ENCODE measurements at regions not wholly inside any gene's neighbourhood (a gene's known extent, or its start where the extent isn't known, plus 50 kb on each side); places are given as distances from the start of the nearest gene placed in this dataset.

GRCh38 chr12:90275088-90275487, 566.5 kb upstream of the ATP2B1 start:
- H3K4me3 ChIP-seq: no peak overlapping the region
- H3K27ac ChIP-seq: no peak overlapping the region
- H3K9ac ChIP-seq (ENCODE audit: insufficient read length): no peak overlapping the region
- no peaks in the 10 kb centered on the region for H3K9me3 ChIP-seq (ENCODE audit: low read depth, low read length)
- no peak for DNase-seq (ENCODE audit: low read depth, low spot score)
- TF ChIP-seq EZH2 (IDR thresholded peaks at IDR 0.05): no peak
- TF ChIP-seq FOXP2 (optimal IDR thresholded peaks at IDR 0.05; ENCODE audit: control extremely low read depth, extremely low read length, insufficient read depth): no peak
- no peak for TF ChIP-seq POLR2AphosphoS5 (IDR thresholded peaks at IDR 0.05; ENCODE audit: borderline replicate concordance, low read depth, low read length)
- no peaks in the 10 kb centered on the region for H3K36me3 ChIP-seq (ENCODE audit: insufficient read depth, low read length)

GRCh38 chr12:90274407-90274806, 565.8 kb upstream of the ATP2B1 start:
- no peak for DNase-seq (ENCODE audit: low read depth, low spot score)
- Histone ChIP-seq H3K4me3 (no peak overlapping the region), H3K9ac (ENCODE audit: insufficient read length) (no peak overlapping the region), H3K9me3 (ENCODE audit: low read depth, low read length) (no peaks in the 10 kb centered on the region), H3K36me3 (ENCODE audit: insufficient read depth, low read length) (no peaks in the 10 kb centered on the region), H3K27ac (no peak overlapping the region)
- TF ChIP-seq FOXP2 (optimal IDR thresholded peaks at IDR 0.05; ENCODE audit: control extremely low read depth, extremely low read length, insufficient read depth) (no peak), EZH2 (IDR thresholded peaks at IDR 0.05) (no peak), POLR2AphosphoS5 (IDR thresholded peaks at IDR 0.05; ENCODE audit: borderline replicate concordance, low read depth, low read length) (no peak)

GRCh38 chr12:90268574-90268973, 559.9 kb upstream of the ATP2B1 start:
- DNase-seq (ENCODE audit: low read depth, low spot score): no peak

GRCh38 chr12:90262251-90262650, 553.6 kb upstream of the ATP2B1 start:
- Histone ChIP-seq H3K27ac (no peak overlapping the region), H3K9me3 (ENCODE audit: low read depth, low read length) (no peaks in the 10 kb centered on the region)
- no peak for DNase-seq (ENCODE audit: low read depth, low spot score)

More at GRCh38 chr12:90268574-90268973, 559.9 kb upstream of the ATP2B1 start:
- no peak overlapping the region for H3K27ac ChIP-seq
- H3K9ac ChIP-seq (ENCODE audit: insufficient read length): no peak overlapping the region
- no peaks in the 10 kb centered on the region for H3K9me3 ChIP-seq (ENCODE audit: low read depth, low read length)
- H3K36me3 ChIP-seq (ENCODE audit: insufficient read depth, low read length): no peaks in the 10 kb centered on the region
- no peak overlapping the region for H3K4me3 ChIP-seq
- TF ChIP-seq POLR2AphosphoS5 (IDR thresholded peaks at IDR 0.05; ENCODE audit: borderline replicate concordance, low read depth, low read length) (no peak), FOXP2 (optimal IDR thresholded peaks at IDR 0.05; ENCODE audit: control extremely low read depth, extremely low read length, insufficient read depth) (no peak), EZH2 (IDR thresholded peaks at IDR 0.05) (no peak)

GRCh38 chr12:90261283-90261682, 552.6 kb upstream of the ATP2B1 start:
- H3K27ac ChIP-seq: no peak overlapping the region
- no peaks in the 10 kb centered on the region for H3K9me3 ChIP-seq (ENCODE audit: low read depth, low read length)
- H3K36me3 ChIP-seq (ENCODE audit: insufficient read depth, low read length): no peaks in the 10 kb centered on the region
- no peak overlapping the region for H3K4me3 ChIP-seq
- DNase-seq (ENCODE audit: low read depth, low spot score): no peak
- TF ChIP-seq FOXP2 (optimal IDR thresholded peaks at IDR 0.05; ENCODE audit: control extremely low read depth, extremely low read length, insufficient read depth) (no peak), EZH2 (IDR thresholded peaks at IDR 0.05) (no peak), POLR2AphosphoS5 (IDR thresholded peaks at IDR 0.05; ENCODE audit: borderline replicate concordance, low read depth, low read length) (no peak)
- no peak overlapping the region for H3K9ac ChIP-seq (ENCODE audit: insufficient read length)

More at GRCh38 chr12:90262251-90262650, 553.6 kb upstream of the ATP2B1 start:
- Histone ChIP-seq H3K9ac (ENCODE audit: insufficient read length) (no peak overlapping the region), H3K36me3 (ENCODE audit: insufficient read depth, low read length) (no peaks in the 10 kb centered on the region), H3K4me3 (no peak overlapping the region)
- TF ChIP-seq EZH2 (IDR thresholded peaks at IDR 0.05): no peak
- no peak for TF ChIP-seq POLR2AphosphoS5 (IDR thresholded peaks at IDR 0.05; ENCODE audit: borderline replicate concordance, low read depth, low read length)
- no peak for TF ChIP-seq FOXP2 (optimal IDR thresholded peaks at IDR 0.05; ENCODE audit: control extremely low read depth, extremely low read length, insufficient read depth)

- no peak overlapping the region for H3K9ac ChIP-seq (ENCODE audit: insufficient read length)
- TF ChIP-seq POLR2AphosphoS5 (IDR thresholded peaks at IDR 0.05; ENCODE audit: borderline replicate concordance, low read depth, low read length) (no peak), EZH2 (IDR thresholded peaks at IDR 0.05) (no peak), FOXP2 (optimal IDR thresholded peaks at IDR 0.05; ENCODE audit: control extremely low read depth, extremely low read length, insufficient read depth) (no peak)
- H3K36me3 ChIP-seq (ENCODE audit: insufficient read depth, low read length): no peaks in the 10 kb centered on the region
- no peak for DNase-seq (ENCODE audit: low read depth, low spot score)
- H3K27ac ChIP-seq: no peak overlapping the region
- H3K9me3 ChIP-seq (ENCODE audit: low read depth, low read length): no peaks in the 10 kb centered on the region
- H3K4me3 ChIP-seq: no peak overlapping the region
These were observed 551.5 kb upstream of the ATP2B1 start for GRCh38 chr12:90260136-90260535.

- Histone ChIP-seq H3K4me3 (no peak overlapping the region), H3K9me3 (ENCODE audit: low read depth, low read length) (no peaks in the 10 kb centered on the region), H3K27ac (no peak overlapping the region), H3K9ac (ENCODE audit: insufficient read length) (no peak overlapping the region), H3K36me3 (ENCODE audit: insufficient read depth, low read length) (no peaks in the 10 kb centered on the region)
- DNase-seq (ENCODE audit: low read depth, low spot score): no peak
- TF ChIP-seq FOXP2 (optimal IDR thresholded peaks at IDR 0.05; ENCODE audit: control extremely low read depth, extremely low read length, insufficient read depth) (no peak), POLR2AphosphoS5 (IDR thresholded peaks at IDR 0.05; ENCODE audit: borderline replicate concordance, low read depth, low read length) (no peak), EZH2 (IDR thresholded peaks at IDR 0.05) (no peak)
These were observed 549.4 kb upstream of the ATP2B1 start for GRCh38 chr12:90257927-90258624.

- H3K4me3 ChIP-seq: no peak overlapping the region
- no peaks in the 10 kb centered on the region for H3K36me3 ChIP-seq (ENCODE audit: insufficient read depth, low read length)
- TF ChIP-seq FOXP2 (optimal IDR thresholded peaks at IDR 0.05; ENCODE audit: control extremely low read depth, extremely low read length, insufficient read depth) (no peak), POLR2AphosphoS5 (IDR thresholded peaks at IDR 0.05; ENCODE audit: borderline replicate concordance, low read depth, low read length) (no peak), EZH2 (IDR thresholded peaks at IDR 0.05) (no peak)
These were observed 546.2 kb upstream of the ATP2B1 start for GRCh38 chr12:90254796-90255195.

More at GRCh38 chr12:90254796-90255195, 546.2 kb upstream of the ATP2B1 start:
- H3K9ac ChIP-seq (ENCODE audit: insufficient read length): no peak overlapping the region
- H3K27ac ChIP-seq: no peak overlapping the region
- no peaks in the 10 kb centered on the region for H3K9me3 ChIP-seq (ENCODE audit: low read depth, low read length)
- DNase-seq (ENCODE audit: low read depth, low spot score): no peak
